ENCODE measurements at regions not wholly inside any gene's neighbourhood (a gene's known extent, or its start where the extent isn't known, plus 50 kb on each side); places are given as distances from the start of the nearest gene placed in this dataset.

DNA sequence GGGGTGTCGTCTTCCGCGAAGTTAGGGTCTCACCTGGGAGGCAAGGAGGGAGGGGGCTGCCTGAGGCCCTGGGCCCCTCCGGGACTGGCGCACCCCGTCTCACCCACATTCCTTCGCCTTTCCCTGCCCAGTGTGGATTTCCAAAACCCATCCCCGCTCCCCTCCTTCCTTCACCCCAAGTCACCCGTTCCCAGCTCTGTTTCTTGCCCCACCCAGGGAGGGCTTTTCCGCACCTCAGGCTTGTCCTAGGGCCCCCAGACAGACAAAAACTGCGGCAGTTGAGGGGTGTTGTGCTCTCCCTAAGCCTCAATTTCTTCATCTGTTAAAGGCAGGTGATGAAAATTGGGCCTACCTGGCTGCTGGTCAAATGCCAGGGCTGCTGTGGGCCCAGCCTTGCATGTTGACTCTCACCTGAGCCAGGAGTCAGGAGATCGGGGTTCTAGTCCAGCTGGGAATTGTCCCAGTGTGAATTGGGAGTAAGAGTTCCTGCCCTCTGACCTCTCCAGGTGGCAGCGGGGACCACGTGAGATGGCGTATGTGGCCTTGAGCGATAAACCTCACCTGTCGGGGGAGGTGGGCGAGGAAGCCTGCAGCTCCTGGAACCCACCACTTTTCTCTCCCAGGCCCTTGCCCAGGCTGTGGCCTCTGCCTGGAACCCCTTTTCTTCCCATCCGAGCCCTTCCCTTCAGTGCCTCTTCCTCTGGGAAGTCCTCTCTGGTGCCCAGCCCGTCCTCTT is 143.4 kb upstream of the IER5L start:
- DNase-seq (ENCODE audit: low read depth in 3 of 3, low spot score in 2 of 3) = no peak

DNA sequence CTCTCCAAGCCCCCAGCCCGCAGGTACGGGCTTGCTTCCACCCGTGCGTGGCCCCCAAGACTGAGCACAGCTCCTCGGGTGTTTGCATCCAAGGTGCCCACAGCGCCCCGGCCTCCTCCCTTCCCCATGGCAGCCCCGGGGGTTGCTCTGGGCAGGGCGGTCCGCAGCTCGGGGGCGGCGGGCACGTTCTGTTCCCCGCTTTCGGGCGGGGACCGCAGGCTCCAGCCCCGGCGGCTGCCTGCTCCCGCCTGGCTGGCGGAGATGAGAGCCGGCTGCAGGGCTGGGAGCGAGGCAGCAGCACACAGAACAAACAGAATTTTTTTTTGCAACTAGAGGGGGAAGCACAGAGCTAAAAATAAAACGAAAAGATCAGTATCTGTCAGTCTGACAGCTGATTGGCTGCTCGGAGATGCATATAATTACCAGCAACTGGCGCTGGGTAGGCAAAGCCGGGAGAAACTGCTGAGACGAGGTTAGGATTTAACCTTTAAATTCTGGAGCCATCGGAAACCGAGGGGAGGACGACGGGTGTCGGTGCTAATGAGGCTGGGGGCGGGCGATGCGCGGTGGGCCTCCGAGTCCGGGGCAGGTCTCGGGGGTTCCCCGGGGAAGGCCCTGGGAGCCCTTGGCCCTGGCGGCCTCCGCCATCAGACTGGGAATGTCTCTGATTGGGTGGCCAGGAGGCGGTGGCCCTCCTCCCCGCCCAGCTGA is 142.7 kb upstream of the IER5L start:
- peak; percentile 76 to 83 (median 78) for DNase-seq (ENCODE audit: low read depth in 3 of 3, low spot score in 2 of 3)

DNA sequence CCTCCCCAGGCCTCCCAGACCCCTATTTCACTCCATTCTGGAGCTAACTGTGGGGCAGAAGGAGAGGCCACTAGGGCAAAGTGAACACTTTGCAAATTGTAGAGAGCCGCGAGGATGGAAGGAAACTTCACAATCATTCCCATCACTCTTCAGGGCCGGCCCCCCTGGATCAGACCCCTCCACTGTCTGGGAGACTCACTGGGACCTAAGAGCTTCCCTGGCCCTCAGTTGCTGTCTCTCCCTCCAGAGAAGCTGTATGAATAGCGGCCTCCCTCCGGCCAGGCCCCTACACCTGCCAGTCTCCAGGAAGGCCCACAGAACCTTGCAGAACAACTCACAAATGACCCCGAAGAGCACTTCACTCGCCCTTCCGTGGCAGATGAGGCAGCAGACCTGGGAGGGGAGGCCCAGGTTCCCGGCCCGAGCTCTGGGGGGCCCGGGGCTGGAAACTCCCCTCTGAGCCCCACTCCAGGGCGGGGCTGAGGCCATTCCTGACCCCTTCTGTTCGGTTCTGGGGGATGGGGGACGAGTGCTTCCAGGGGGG is 141.9 kb upstream of the IER5L start:
- DNase-seq (ENCODE audit: low read depth in 3 of 3, low spot score in 2 of 3) = no peak

DNA sequence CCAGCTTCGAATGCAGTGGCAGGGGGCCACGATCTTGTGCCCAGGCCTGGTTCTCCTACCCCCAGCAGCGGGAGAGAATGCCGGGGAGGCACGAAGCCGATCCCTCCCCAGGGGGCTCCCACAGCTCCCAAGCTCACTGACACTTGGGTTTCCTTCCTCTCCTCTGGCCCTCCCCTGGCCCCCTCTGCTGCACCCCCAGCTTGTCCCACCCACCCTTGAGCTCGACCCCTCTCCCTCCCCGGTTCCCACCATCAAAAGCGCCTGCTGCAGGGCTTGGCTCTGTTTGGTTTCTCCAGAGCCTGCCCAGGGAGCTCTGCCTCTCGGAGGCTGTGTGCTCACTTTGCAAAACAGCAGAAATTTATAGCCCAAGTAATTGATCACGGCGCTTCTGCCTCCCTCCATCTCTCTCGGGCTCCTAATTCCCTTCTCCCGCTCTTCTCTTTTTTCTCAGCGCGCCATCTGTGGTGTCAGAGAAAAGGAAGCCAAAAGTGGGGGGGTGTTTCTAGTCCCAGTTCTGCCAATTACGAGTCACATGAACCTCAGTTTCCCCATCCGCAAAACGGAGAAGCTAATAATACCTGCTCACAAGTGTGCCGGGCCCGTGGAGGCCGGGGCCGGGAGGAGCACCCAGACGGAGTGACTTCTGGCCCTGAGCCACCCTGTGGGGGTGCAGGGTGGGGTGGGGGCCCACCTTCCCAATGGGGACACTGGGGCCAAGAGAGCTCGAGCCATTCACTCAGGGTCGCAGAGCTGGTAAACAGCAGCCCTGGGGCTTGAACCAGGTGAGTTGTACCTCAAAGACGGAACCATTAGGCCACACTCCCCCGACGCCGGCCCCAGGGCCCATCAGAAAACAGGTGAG is 141.2 kb upstream of the IER5L start:
- DNase-seq (ENCODE audit: low read depth in 3 of 3, low spot score in 2 of 3) = no peak

DNA sequence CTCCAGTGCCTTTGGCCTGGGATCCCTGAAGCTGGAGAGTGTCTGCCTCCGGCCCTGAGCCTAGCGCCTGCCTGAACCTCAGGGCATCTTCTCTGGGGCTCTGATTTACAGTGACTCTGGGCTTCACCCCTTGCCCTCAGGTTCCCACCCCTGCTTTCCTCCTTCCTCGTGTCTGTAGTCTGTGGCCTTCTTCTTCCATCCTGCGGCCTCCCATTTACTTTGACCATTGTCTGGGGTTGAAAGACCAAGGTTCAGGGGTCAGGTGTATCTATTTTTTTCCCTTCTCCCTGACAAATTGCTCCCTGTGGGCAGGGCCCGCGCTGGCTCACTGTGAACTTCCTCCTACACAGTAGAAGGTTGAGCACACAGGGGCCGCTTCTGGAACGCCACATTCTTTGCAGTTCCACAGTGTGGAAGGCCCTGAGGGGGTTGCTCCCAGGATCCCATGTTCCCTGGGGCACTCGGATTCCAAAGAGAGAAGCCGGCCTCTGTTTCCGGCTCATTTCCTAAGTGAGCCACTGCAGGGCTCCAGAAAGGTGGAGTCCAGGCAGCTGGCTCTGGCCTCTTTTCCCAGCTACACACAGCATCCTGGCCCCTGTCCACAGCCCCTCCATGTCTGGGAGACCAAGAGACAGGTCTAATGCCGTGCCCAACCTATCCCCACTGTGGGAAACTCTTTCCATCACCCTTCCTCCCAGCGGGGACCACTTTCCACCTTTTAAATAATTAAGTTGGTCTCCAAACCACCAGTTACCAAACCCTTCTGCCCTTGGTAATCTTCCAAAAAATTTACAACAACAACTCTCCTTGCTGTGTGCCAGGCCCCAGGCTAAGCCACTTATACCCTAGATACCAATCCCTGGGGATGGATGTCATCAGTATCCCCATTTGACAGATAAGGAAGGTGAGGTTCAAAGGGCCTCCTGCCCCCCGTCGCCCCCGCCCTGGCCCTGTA is 140.3 kb upstream of the IER5L start:
- no peak for DNase-seq (ENCODE audit: low read depth in 3 of 3, low spot score in 2 of 3)

DNA sequence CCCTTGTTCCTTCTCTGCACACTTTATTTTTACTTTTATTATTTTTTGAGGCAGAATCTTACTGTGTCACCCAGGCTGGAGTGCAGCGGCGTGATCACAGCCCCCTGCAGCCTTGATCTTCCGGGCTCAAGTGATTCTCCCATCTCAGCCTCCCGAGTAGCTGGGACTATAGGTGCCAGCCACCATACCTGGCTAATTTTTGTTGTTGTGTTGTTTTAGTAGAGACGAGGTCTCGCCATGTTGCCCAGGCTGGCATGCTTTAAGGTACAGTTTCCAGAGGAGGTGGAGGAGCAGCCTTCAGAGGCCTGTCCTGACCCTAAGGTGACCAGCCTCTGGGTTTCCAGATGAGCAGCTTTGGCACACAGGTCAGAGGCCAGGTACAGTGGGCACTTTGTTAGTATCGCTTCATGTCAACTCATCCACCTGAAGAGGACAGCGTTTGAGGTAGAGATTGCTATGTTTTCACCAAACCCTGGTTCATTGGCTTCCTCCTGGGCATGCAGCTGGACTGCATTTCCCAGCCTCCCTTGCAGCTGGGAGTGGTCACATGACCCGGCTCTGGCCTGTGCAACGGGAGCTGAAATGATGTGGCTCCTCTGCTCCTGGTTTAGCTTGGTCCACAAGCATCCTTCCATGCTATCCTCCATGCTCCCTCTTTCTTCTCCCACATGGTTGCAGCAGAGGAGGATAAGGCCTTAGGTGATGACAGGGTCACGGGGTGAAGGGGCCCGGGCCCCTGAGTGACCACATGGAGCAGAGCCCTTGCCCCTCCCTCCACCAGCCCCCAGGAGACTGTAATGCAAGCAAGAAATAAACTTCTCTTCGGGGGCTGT is 139.3 kb upstream of the IER5L start:
- DNase-seq (ENCODE audit: low read depth in 3 of 3, low spot score in 2 of 3) = no peak

DNA sequence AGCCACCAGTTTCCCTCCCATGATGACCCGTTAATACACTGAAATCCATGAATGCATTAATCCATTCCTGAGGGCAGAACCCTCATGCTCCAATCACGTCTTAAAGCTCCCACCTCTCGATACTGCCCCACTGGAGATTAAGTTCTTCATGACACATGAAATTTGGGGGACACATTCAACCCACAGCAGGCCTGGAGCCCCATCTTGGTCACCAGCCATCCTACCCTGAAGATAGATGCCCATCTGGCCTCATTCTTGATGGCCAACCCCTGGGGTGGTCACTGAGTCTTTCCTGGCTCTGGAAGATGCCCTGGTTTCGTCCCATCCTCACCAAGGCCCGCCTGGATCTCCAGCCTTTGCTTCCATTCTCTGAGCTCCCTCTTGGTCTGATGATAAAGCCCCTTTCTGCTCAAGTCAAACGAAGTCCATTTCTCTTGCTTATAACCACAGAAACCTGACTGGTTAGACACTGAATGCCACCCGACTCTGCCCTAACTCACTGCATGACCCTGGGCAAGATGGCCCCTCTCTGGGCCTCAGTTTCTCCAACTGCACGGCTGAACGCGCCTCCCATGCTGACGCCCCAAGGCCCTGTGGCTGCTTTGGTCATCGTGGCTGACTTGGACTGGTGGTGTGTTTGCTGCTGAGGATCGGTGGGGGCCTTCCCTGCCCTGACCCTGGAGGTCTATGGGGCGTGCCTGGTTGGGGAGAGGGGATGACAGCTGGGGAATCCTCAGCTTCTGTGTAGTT is 138.4 kb upstream of the IER5L start:
- no peak for DNase-seq (ENCODE audit: low read depth in 3 of 3, low spot score in 2 of 3)

DNA sequence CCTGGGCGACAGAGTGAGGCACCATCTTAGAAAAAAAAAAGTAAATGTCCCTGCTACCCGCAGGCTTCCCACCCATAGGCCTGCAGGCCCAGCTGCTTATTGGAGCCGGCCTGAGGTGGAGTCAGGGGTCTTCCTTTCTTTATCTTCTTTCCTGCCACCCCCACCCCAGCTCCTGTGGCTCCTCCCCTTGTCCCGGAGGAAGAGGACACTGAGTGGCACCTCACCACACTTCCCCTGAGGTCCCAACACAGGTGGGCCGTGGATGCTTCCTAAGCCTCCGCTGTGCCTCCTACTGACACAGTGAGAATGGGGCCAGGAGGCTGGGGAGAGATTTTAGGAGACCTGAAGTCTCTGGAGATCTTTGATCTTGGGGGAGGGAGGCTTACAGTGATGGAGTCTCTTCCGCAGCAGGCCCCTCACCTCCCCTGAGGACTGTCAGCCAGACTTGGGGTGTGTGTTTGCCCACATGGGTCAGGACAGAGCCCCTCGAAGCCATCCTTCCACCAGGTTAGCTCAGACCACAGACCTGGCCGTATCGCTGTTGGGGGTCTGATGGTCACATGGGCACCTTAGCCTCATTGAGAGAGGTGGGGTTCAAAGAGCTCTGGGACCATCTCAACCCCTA is 135.4 kb upstream of the IER5L start:
- no peak for DNase-seq (ENCODE audit: low read depth in 3 of 3, low spot score in 2 of 3)

DNA sequence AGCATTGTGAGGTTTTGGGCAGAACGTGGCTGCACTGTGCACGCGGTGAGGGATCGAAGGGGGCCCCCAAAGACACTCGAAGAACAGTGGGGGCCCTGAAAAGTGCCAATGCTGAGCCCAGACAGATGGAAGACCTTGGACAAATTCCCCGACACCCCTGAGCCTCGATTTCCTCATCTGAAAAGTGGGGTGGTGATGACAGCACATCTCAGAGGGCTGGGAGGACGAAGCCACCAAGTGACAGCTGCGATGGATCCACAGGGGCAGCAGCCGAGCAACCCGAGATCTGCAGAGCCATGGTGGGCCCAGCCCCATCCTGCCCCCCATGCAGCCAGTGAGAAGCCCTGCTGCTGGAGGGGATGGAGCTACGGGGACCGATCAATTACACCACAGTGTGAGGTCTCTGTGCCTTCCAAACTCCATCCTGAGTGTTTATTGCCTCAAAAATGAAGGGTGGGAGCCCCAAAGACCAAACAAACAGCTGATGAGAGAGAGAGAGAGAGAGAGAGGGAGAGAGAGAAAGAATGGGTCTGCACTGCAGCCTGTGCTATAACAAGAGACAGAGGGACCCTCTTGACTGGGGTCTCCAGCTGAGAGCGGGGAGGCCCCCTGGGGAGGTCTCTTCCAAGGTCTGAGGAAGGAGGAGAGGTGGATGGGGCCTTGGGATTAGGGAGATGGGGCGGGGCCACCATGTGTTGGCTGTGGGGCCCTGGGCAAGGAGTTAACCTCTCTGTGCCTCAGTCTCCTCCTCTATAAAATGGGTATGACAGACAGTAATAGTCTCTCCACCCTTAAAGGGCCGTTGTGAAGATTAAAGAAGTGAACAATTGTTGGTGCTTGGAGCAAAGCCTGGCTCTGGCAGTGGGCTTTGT is 134.4 kb upstream of the IER5L start:
- no peak for DNase-seq (ENCODE audit: low read depth in 3 of 3, low spot score in 2 of 3)

DNA sequence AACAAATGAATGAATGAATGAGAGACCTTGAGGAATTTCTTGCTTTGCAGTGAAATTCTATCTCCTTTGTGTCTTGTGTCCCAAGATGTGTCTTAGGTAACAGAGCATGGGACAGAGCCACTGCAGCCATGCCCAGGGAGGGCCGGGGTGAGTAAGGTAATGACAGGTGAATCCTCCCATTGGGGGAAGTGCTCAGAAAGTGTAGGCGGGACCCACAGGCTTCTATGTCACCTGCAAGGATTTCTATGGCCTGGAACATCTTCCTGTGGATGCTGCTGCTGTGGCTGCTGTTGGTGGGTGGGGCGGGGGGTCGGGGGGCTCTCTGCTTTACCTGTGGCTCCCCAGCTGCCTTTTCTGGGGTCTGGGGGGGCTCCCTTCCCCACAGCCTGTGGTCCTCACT is 133.6 kb upstream of the IER5L start:
- no peak for DNase-seq (ENCODE audit: low read depth in 3 of 3, low spot score in 2 of 3)

DNA sequence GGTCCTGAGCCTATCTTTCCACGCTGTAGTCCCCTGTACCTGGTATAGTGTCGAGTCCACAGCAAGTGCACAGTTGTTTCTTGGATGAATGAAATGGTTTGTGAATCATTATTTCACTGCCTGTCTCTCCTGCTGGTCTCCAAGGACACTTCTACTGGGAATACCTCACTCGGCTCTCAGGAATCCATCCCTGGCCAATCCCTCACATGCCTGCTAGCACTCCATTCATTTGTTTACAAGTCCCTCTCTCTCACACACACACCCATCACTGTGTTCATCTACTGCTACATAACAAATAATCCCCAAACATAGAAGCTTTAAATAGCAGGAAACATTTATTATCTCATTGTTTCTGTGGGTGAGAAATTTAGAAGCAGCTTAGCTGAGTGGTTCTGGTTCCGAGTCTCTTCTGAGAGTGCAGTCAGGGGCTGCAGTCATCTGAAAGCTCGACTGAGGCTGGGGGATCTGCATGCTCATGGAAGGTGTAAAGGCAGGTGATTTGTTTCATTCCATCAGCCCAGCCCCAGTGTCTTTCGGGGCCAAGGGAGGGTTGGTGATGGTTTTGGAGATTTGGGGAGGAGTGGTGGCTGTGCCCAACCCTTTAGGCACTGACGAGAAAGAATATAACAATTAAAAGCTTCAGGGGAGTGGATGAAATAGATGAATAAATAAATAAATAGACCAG is 132.7 kb upstream of the IER5L start:
- DNase-seq (ENCODE audit: low read depth in 3 of 3, low spot score in 2 of 3) = no peak

DNA sequence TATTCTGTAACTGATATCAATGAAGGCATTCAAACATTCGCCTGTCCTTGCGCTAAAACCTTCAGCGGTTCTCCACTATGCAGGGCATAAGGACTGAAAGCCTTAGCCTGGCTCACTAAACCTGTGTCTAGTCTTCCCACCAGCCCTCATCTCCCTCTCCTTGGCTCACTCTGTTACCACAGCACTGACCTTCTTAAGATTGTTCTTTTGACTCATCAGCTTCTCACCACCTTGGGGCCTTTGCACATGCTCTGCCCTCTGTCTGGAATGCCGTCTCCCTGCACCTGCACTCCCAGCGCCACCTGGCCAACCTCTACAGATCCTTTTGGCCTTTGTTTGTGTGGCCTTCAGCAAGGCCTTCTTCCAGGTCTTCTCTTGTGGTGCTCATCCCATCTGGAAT is 131.8 kb upstream of the IER5L start:
- DNase-seq (ENCODE audit: low read depth in 3 of 3, low spot score in 2 of 3) = no peak

DNA sequence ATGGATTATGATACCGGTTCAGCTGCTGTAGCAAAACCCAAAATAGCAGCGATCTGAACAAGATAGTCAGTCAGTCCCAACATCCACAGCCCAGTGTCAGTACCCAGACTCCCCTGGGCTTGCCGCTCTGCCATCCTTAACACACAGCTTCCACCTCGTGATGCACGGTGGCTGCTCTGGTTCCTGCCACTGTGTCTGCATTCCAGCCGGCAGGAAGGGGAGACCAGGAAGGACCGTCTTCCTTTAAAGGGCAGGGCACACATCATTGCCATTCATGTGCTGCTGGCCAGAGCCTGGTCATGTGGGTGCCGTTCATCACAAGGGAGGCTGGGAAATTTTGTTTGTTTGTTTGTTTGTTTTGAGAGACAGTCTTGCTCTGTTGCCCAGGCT is 131.0 kb upstream of the IER5L start:
- no peak for DNase-seq (ENCODE audit: low read depth in 3 of 3, low spot score in 2 of 3)

DNA sequence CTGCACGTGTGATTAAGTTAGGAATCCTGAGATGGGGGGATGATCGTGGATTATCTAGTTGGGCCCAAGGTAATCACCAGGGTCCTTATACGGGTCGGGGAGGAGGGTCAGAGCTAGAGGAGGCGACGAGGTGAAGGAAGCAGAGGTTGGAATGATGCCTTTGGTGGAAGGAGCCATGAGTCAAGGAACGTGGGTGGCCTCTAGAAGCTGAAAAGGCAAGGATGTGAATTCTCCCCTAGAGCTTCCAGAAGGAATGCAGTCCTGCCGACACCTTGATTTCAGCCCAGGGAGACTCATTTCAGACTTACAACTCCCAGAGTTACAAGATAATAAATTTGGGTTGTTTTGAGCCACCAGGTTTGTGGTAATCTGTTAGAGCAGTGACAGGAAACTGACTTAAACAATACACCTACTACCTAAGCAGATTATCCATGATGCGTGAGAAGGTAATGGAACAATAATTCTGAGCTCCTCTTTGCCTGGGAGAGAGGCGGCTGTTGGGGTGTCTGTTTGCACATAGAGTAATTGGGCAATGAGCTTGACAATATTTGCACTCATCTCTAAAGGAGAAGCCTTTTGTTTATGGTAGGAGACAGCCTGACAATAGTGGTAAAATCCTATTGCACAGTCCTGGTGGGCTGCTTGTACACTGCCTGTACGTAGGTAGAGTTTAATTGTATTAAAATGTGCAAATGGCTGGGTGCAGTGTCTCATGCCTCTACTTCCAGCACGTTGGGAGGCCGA is 129.3 kb upstream of the IER5L start:
- DNase-seq (ENCODE audit: low read depth in 3 of 3, low spot score in 2 of 3) = no peak

DNA sequence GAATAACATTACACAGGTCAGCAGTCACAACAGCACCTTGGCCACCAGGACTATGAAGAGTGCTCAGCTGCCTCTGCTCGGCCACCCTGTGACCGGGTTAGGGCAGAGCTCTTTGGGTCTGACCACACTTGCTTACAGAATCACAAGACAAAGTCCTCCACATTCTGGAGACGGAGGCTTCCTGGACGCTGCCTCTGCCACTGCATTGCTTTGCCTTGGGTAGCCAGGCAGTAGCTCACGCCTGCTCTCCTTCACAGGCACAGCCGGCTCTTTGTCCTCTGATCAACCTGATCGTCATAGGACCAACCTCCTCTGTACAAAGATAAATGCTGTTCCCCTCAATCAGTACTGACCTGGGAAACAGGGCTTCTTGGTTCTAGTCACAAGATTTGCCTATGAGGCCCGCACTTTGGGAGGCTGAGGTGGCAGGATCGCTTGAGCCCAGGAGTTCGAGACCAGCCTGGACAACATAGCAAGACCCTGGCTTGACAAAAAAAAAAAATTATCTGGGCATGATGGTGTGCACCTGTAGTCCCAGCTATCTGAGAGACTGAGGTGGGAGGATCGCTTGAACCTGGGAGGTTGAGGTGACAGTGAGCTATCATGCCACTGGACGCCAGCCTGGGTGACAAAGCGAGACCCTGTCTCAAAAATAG is 128.4 kb upstream of the IER5L start:
- no peak for DNase-seq (ENCODE audit: low read depth in 3 of 3, low spot score in 2 of 3)

Measured in right renal cortex interstitium (tissue), 3 donors.